ENCODE measurements at regions not wholly inside any gene's neighbourhood (a gene's known extent, or its start where the extent isn't known, plus 50 kb on each side); places are given as distances from the start of the nearest gene placed in this dataset.

DNA sequence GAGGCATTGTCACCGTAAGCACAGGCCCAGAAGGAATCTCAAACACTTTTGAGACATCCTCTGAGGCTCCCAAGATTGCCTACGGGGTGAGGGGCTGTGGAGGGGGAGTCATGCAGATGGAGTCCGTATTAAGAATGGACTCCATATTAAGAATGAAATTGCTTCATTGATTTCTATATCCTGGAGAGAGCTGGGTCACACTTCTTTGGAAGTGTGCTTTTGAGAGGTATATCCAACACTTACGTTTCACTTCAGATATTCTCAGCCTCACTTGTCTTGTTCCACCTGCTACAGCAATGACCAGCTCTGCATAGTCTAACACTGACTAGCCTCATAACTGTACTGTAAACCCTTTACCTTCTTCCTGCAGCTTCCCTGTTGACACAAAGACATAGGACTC, 62.6 kb upstream of the ARHGAP5 start:
- FAIRE-seq (no peak), DNase-seq (ENCODE audit: low read depth in 1 of 2, low spot score in 1 of 2) (no peak), ATAC-seq (no peak)
- Histone ChIP-seq H3K4me2 (no peak overlapping the region), H3K4me1 (peaks cover 29% of the 10 kb centered on the region), H3K4me3 (no peak overlapping the region), H3K9me3 (no peaks in the 10 kb centered on the region), H3K27ac (peak overlapping the region in 1 of 2 experiments; percentile 92; a peak in 3 of 6 replicates)
- TF ChIP-seq FOSB (CRISPR knock-in tag; IDR thresholded peaks at IDR 0.05), result no peak
- no peak for TF ChIP-seq CHD4 (IDR thresholded peaks at IDR 0.05; ENCODE audit: borderline replicate concordance)
- TF ChIP-seq, protein P1, sequence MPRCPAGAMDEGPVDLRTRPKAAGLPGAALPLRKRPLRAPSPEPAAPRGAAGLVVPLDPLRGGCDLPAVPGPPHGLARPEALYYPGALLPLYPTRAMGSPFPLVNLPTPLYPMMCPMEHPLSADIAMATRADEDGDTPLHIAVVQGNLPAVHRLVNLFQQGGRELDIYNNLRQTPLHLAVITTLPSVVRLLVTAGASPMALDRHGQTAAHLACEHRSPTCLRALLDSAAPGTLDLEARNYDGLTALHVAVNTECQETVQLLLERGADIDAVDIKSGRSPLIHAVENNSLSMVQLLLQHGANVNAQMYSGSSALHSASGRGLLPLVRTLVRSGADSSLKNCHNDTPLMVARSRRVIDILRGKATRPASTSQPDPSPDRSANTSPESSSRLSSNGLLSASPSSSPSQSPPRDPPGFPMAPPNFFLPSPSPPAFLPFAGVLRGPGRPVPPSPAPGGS (IDR thresholded peaks at IDR 0.05), result no peak
- no peak for TF ChIP-seq RARB (CRISPR knock-in tag; IDR thresholded peaks at IDR 0.05)
- TF ChIP-seq NFE2L2 (conservative IDR thresholded peaks at IDR 0.05; ENCODE audit: low read length), result no peak
- TF ChIP-seq CHD2 (IDR thresholded peaks at IDR 0.05; ENCODE audit: low read length, partially characterized antibody), result no peak
- TF ChIP-seq TFCP2L1 (CRISPR knock-in tag; IDR thresholded peaks at IDR 0.05), result no peak
- TF ChIP-seq GATA3 (IDR thresholded peaks at IDR 0.05; ENCODE audit: borderline replicate concordance), result no peak
- TF ChIP-seq ZSCAN20 (CRISPR knock-in tag; IDR thresholded peaks at IDR 0.05), result no peak
- TF ChIP-seq HEYL (CRISPR knock-in tag; IDR thresholded peaks at IDR 0.05), result no peak
- TF ChIP-seq ZFP36 (IDR thresholded peaks at IDR 0.05; ENCODE audit: borderline replicate concordance, partially characterized antibody), result no peak
- no peak for TF ChIP-seq HOXB13 (CRISPR knock-in tag; IDR thresholded peaks at IDR 0.05; ENCODE audit: low read depth)
- TF ChIP-seq MYC (IDR thresholded peaks at IDR 0.05; ENCODE audit: borderline replicate concordance, low read length), result no peak
- TF ChIP-seq, protein P2, sequence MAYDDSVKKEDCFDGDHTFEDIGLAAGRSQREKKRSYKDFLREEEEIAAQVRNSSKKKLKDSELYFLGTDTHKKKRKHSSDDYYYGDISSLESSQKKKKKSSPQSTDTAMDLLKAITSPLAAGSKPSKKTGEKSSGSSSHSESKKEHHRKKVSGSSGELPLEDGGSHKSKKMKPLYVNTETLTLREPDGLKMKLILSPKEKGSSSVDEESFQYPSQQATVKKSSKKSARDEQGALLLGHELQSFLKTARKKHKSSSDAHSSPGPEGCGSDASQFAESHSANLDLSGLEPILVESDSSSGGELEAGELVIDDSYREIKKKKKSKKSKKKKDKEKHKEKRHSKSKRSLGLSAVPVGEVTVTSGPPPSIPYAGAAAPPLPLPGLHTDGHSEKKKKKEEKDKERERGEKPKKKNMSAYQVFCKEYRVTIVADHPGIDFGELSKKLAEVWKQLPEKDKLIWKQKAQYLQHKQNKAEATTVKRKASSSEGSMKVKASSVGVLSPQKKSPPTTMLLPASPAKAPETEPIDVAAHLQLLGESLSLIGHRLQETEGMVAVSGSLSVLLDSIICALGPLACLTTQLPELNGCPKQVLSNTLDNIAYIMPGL (CRISPR knock-in tag; IDR thresholded peaks at IDR 0.05; ENCODE audit: borderline replicate concordance), result no peak
- TF ChIP-seq, protein P3, sequence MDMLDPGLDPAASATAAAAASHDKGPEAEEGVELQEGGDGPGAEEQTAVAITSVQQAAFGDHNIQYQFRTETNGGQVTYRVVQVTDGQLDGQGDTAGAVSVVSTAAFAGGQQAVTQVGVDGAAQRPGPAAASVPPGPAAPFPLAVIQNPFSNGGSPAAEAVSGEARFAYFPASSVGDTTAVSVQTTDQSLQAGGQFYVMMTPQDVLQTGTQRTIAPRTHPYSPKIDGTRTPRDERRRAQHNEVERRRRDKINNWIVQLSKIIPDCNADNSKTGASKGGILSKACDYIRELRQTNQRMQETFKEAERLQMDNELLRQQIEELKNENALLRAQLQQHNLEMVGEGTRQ (IDR thresholded peaks at IDR 0.05), result no peak
- no peak for TF ChIP-seq NR3C1 (IDR thresholded peaks at IDR 0.05)
- no peak for TF ChIP-seq POLR2A (IDR thresholded peaks at IDR 0.05; ENCODE audit: low read length)
- TF ChIP-seq, protein P4, sequence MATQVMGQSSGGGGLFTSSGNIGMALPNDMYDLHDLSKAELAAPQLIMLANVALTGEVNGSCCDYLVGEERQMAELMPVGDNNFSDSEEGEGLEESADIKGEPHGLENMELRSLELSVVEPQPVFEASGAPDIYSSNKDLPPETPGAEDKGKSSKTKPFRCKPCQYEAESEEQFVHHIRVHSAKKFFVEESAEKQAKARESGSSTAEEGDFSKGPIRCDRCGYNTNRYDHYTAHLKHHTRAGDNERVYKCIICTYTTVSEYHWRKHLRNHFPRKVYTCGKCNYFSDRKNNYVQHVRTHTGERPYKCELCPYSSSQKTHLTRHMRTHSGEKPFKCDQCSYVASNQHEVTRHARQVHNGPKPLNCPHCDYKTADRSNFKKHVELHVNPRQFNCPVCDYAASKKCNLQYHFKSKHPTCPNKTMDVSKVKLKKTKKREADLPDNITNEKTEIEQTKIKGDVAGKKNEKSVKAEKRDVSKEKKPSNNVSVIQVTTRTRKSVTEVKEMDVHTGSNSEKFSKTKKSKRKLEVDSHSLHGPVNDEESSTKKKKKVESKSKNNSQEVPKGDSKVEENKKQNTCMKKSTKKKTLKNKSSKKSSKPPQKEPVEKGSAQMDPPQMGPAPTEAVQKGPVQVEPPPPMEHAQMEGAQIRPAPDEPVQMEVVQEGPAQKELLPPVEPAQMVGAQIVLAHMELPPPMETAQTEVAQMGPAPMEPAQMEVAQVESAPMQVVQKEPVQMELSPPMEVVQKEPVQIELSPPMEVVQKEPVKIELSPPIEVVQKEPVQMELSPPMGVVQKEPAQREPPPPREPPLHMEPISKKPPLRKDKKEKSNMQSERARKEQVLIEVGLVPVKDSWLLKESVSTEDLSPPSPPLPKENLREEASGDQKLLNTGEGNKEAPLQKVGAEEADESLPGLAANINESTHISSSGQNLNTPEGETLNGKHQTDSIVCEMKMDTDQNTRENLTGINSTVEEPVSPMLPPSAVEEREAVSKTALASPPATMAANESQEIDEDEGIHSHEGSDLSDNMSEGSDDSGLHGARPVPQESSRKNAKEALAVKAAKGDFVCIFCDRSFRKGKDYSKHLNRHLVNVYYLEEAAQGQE (IDR thresholded peaks at IDR 0.05), result no peak
- POLR2A ChIA-PET, result no interaction called here
- WGBS (ENCODE audit: missing lambda C conversion rate), result 89% methylated on average over 4 of the region's 4 CpGs
- CTCF ChIA-PET, result interaction anchor here (0.5 to 1.0 kb wide), 2 partner anchors 9 to 911 kb away, joined by 3 read pairs; no protein-coding TSS in a partner anchor

DNA sequence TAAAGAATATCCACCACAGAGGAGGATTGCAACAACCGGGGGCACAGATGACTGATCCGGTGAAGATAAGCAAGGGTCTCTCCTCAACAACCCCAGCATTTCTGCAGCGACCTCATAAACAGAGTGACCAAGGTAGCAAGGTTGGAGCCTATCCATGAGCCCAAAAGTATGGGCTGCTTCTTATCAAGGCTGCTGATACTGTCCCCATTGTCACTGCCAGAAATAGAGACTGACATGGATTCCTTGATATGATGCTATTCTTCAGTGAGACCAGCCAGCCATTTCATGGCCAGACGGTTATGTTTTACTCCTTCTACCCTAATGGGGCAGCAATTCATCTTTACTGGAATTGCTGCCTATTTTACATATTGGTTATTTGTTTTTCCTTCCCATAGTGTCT, 61.9 kb upstream of the ARHGAP5 start:
- H3K9me3 ChIP-seq, result no peaks in the 10 kb centered on the region
- ATAC-seq (no peak), DNase-seq (ENCODE audit: low read depth in 1 of 2, low spot score in 1 of 2) (no peak), FAIRE-seq (no peak)
- no peak overlapping the region for H3K4me3 ChIP-seq
- ChIA-PET CTCF (interaction anchor here (1.0 kb wide), 1 partner anchor 9 kb away, joined by 3 read pairs; no protein-coding TSS in a partner anchor), POLR2A (no interaction called here)
- no peak overlapping the region for H3K4me2 ChIP-seq
- TF ChIP-seq, protein P5, sequence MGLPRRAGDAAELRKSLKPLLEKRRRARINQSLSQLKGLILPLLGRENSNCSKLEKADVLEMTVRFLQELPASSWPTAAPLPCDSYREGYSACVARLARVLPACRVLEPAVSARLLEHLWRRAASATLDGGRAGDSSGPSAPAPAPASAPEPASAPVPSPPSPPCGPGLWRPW (IDR thresholded peaks at IDR 0.05), result no peak
- no peak for TF ChIP-seq SMC3 (IDR thresholded peaks at IDR 0.05)
- TF ChIP-seq, protein P1 (IDR thresholded peaks at IDR 0.05), result no peak
- TF ChIP-seq CBX2 (IDR thresholded peaks at IDR 0.05; ENCODE audit: borderline replicate concordance, low read depth), result no peak
- TF ChIP-seq CEBPB (IDR thresholded peaks at IDR 0.05), result no peak
- no peak for TF ChIP-seq KDM5A (IDR thresholded peaks at IDR 0.05)
- no peak for TF ChIP-seq NR3C1 (IDR thresholded peaks at IDR 0.05)
- TF ChIP-seq RARB (CRISPR knock-in tag; IDR thresholded peaks at IDR 0.05), result no peak
- TF ChIP-seq HEYL (CRISPR knock-in tag; IDR thresholded peaks at IDR 0.05), result no peak
- peaks cover 23% of the 10 kb centered on the region for H3K4me1 ChIP-seq
- whole genome bisulfite sequencing (ENCODE audit: missing lambda C conversion rate), result 93% methylated on average over 4 of the region's 4 CpGs
- no peak overlapping the region for H3K27ac ChIP-seq
